Peyer's patch (tissue), 4 donors: ENCODE measurements at regions not wholly inside any gene's neighbourhood (a gene's known extent, or its start where the extent isn't known, plus 50 kb on each side); places are given as distances from the start of the nearest gene placed in this dataset.

Experiments
- CTCF ChIP-seq, 6 experiments: fragments of 450-650 bp in 4 of 6; fragments of 200-600 bp in 2 of 6; sonication (generic) in 1 of 6; IDR thresholded peaks; one replicate each; pipeline ENCODE4 v1.5.1; 2017 to 2019; ENCODE audit warnings: antibody characterized with exemption in 6 of 6, mild to moderate bottlenecking in 3 of 6, moderate library complexity in 1 of 6
- POLR2A ChIP-seq, 2 donors: fragments of 450-650 bp; IDR thresholded peaks; one replicate each; pipeline ENCODE4 v1.5.1; 2017; ENCODE audit warnings: antibody characterized with exemption in 2 of 2, mild to moderate bottlenecking in 2 of 2, moderate library complexity in 2 of 2

GRCh38 chr12:76628745-76629144 lies 69.2 kb upstream of the OSBPL8 start:
- TF ChIP-seq CTCF (IDR thresholded peaks at IDR 0.05) (no peak), POLR2A (IDR thresholded peaks at IDR 0.05) (no peak)
